HK-2 (cell line): ENCODE measurements at regions not wholly inside any gene's neighbourhood (a gene's known extent, or its start where the extent isn't known, plus 50 kb on each side); places are given as distances from the start of the nearest gene placed in this dataset.
"Not testable (repeated sequence)": the region's sequence is repeated elsewhere in the genome, so short reads cannot be mapped to it uniquely, and the experiment has no call there.

Experiments
- DNase-seq: peaks from one replicate; pipeline ENCODE4 v3.0.0-alpha.2; 2018; ENCODE audit not compliant: unreplicated experiment

DNA sequence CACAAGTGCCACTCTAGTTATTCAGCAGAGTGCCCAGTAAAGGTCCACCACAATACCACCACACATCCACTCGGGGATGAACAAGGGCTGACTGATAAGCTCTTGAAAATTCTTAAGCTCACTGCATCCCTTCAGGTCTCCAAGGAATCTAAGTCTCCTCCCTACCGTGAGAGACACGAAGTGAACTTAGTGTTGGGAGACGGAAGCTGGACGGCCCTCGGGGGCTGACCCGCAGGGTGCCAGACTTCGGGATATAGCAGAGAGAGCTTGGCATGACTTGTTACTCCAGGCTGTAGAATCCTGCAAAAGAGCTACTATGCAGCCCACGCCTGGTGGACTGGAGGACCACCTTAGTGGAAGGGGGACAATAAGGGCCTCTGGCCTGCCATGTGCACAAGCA lies 75.1 kb downstream of the LYZL1 start:
- not testable (repeated sequence) for DNase-seq

DNA sequence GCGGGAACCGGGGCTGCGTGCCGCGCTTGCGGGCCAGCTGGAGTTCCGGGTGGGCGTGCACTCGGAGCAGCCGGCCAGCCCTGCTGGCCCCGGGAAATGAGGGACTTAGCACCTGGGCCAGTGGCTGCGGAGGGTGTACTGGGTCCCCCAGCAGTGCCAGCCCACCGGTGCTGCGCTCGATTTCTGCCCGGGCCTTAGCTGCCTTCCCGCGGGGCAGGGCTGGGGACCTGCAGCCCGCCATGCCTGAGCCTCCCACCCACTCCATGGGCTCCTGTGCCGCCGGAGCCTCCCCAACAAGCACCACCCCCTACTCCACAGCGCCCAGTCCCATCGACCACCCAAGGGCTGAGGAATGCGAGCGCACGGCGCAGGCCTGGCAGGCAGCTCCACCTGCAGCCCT lies 77.3 kb downstream of the LYZL1 start:
- DNase-seq, result not testable (repeated sequence)

DNA sequence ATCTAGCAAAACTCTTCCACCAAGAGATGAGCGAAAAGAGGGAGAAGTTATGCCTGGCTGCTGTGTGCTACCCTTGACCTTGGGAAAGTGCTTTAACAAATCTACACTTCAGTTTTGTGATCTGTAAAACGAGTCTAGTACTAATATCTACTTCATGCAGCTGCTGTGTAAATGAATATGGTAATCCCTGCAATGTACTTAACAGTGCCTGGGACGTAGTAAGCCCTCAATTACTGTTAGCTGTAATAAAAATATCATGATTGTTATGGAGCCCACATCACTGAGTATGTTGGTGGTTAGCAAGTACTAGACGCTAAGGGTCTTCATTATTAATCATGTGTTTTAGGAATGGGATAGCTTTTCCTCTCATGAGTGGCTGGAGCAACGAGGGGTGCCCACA lies 80.5 kb downstream of the LYZL1 start:
- no peak for DNase-seq

DNA sequence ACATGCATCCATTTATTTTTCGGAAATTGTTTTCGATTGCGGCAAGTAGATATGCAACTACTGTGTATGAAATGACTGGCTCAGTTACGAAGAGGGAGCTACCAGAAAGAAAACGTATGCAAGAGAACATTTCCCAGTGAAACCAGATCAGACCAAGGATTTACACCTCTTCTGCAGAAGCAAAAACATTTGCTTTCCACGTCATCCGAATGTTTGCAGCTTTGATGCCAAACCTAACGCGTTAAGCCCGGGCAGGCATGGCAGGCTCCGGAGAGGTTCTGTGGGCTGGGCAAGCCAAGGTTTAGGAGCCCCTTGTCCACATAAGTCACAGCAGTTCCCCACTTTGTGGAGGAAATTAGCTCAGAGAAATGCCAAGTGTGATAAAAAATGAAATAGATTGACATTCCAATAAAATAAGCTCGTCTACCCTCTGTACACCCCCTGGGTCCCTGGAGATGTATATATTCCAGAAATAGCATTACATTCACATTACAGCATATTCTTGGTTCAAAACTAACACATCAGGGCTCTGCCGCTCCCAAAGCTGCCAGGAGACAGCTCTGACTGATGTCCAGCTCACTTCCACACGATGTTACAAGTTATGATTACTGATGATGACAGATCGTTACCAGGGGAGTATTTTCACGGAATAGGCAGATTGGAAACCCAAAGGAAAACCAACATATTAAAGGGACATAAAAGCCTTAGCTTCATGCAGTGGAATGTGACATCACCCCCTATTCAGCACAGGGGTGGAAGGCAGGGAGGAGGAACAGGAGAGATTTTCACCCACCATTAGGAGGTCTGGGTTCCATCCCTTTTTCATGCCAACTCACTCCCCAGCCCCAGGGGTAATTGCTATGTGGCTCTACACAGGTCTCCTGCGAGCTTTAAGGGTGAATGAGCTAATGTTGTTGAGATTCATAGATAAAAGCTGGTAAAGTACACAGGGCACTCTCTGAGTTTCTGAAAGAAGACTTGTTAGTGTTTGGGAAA lies 81.5 kb downstream of the LYZL1 start:
- no peak for DNase-seq

DNA sequence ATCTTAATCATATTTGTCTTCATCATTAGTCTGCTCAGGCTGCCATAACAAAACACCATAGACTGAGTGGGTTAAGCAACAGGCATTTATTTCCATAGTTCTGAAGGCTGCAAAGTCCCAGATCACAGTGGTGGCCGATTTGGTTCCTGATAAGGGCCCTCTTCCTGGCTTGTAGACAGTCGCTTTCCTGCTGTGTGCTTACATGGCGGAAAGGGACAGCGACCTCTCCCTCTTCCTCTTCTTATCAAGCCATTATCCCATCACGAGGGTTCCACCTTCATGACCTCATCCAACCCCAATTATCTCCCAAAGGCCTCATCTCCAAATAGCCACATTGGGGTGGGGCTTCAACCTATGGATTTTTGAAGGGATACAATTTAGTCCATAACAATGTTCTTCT lies 84.0 kb downstream of the LYZL1 start:
- DNase-seq, result no peak

DNA sequence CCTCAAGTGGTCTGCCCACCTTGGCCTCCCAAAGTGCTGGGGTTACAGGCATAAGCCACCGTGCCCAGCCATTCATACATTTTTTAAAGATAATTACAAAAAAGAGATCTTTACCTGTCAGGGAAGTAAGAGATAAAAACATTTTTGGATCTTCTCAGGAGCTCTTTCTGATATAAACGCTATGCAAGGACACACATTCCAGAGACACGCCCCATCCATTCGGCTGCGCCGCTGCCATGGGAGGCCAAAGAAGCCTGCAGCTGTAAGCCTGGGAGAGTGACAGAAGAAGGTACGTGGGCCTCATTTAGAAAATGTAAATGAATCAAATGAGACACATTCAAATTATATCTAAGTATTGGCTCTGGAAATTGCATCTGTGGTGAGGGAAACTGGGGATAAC lies 85.3 kb downstream of the LYZL1 start:
- DNase-seq, result no peak

DNA sequence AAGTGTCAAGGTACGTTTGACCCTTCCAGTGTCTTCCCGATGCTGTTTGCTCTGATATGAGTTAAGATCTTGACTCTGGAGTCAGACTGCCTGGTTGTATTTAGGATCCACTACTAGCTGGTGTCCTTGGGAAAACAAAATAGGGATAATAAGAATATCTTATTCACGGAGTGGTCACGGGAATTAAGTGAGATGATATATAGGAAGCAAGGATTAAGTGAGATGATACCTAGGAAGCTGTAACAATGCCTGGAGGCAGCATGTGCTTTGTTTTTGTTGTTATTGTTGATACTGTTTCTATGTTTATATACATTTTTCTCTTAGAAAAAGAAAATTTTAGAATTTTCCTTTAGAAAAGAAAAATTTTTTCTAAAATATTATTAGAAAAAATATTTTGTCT lies 87.0 kb downstream of the LYZL1 start:
- no peak for DNase-seq

DNA sequence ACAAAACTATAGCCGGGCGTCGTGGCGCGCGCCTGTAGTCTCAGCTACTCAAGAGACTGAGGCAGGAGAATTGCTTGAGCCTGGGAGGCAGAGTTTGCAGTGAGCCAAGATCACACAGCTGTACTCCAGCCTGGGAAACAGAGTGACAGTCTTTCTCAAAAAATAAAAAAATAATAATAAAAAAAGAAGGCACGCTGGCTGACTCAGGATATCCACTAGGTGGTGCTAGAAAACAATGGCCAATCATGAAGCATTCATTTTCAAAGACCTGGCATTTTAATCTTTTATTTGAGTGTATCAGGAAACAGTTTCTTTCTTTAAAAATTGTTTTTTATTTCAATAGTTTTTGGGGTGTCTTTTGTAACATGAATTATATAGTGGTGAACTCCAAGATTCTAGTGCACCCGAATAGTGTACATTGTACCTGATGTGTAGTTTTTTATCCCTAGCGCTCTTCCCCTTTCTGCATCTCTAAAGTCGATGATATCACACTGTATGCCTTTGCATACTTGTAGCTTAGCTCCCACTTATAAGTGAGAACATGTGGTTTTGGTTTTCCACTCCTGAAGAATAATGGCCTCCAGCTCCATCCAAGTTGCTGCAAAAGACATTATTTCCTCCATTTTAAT lies 88.6 kb downstream of the LYZL1 start:
- no peak for DNase-seq

DNA sequence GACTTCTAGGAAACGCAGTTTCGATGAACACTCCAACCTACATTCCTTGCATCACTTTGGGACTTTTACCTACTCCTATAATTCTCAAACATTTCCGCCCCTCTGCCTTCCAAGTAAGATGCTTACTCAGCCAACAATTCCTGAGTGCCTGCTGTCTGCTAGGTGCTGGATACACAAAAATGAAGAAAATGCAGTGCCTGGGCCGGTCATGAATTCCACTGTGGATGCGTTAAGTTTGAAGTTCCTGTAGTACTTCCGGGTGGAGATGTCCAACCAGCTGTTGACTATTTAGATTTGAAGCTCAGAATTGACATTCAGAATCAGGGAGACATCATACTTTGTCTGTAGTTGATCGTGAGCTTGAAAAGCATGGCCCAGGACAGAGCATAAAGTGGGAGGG lies 89.2 kb downstream of the LYZL1 start:
- DNase-seq, result no peak

DNA sequence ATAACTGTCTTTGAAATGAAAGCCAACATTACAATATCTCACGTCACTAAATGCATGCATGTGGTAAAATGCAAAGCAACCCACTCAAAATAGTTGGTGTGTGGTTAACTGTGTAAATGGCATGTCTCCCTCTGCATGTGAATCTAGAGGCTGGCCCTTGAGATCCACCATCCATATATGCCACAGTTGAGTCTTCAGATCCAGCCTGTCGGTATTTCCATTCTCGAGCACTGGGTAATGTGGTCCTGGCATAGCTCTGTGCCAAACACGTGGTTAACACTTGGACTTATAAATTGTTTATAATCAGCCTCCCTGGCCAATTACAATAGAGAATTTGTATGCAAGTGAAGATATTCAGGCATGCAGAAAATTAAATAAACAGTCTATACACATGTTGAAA lies 90.3 kb downstream of the LYZL1 start:
- no peak for DNase-seq

DNA sequence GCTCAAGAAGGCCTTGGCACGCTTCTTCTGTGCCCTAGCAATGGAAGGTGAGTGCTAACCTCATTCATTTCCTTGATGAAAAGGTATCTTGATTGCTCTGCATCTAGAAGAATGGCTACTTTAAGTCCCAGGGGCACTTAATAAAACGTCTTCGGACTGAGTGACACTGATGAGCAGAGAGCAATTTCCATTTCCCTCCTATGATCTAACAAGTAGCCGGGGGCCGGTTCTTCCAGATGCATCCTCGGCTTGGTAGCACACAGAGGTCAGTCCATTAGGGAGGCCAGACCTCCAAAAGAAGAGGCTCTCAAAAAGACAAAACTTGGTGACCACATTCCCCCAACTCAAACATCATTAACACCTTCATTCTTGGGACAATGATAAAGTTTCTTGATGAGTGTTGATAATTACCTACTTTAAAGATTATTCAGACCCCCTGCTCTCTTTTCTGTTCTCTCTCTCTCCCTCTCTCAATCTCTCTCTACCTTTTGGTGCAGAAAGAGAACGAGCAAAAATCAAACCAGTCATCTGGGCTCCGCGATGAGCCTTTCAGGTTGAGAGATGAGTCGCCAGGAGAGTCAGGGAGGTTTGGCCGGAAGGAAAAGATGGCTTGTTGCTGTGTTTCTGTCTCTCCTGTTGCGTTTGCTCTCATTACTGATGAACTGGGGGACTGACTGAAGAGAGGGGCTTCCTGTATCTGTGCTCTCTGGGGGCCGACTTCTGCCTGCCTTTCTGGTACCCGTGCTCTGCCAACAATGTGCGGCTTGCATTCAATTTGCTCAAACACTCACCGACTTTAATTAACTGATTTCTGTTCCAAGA lies 91.1 kb downstream of the LYZL1 start:
- not testable (repeated sequence) for DNase-seq

DNA sequence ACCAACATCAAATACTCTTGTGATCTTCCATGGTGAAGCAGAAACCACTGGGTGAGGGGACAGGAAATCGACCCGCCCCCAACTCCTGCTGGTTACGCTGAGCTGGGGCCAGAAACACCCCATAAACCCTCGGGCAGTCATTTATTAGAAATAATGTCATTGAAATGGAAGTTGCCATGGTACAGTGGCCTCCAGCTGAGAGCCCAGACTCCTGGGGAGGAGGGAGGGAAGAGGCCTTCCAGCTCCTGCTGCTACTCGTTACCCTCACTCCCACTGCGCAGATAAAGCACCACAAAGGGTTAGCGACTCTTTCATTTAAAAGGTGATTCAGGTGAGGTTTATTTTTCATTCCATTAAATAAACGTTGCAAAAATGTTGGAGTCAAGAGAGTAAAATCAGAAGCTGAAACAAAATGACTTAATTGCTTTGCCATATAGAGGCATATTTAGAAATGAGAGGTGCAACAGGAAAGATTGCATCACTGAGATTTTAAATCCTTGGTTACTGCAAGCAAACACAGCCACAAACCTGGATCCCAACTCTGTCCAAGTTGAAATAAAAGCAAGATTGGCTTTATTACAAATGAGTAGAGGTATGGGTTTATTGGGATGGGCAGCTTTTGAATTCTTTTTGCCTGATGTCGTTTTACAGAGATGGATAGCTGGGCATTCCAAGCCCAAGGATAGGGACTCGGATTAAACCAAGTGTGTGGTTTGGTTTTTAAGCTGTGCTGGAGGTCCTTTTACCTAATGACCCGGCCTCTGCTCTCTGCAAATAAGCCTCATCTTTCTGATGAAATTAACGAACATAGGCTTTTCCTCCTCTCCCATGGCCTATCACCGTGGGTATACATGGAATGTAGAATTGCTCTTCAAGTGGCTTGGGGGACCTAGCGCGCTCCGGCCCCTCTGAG lies 92.0 kb downstream of the LYZL1 start:
- not testable (repeated sequence) for DNase-seq

DNA sequence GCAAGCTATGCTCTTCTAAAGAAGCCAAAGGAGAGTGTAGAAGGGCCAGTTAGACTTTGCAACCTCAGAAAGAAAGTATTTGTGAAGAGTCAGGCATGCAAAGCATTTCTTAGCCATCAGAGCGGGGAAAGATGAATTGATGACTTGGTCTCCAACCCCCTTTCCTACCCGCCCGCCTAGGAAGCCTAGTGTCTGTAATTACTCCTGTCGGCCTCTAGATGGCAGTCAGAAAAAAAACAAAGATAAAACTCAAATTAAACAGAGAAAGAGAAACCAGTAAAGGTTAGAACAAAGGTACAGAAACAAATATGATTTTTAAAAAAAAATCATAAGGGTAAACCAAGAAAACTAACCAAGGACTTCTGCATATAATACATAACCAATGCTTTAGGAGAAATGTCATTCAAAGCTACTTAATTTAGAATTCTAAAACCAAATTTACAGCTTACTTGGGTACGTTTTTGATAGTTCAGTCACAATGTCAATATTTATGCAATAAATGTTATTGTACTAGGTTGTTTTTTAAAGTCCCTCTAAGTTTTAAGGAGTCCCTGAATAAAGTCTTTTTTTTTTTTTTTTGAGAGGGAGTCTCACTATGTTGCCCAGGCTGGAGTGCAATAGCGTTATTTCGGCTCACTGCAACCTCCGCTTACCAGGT lies 97.6 kb downstream of the LYZL1 start:
- peak; percentile 7 for DNase-seq

DNA sequence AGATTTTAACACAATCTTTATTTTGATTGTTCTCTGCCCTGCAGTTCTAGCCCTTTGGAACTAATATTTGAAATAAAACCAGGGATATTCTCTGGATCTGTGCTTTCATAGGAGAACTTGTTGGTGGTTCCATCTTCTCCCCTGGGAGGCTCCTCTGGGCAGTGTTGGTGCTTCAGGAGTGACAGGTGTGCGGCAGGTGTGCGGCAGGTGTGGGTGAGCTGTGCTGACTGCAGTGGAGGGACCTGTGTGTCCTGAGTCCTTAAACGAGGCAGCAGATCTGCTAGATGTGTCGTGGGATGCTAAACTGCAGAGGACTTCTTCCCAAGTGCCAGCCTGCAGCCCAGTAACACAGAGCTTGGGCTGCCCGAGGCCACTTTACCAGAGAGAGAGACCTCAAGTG lies 98.4 kb downstream of the LYZL1 start:
- DNase-seq, result no peak

DNA sequence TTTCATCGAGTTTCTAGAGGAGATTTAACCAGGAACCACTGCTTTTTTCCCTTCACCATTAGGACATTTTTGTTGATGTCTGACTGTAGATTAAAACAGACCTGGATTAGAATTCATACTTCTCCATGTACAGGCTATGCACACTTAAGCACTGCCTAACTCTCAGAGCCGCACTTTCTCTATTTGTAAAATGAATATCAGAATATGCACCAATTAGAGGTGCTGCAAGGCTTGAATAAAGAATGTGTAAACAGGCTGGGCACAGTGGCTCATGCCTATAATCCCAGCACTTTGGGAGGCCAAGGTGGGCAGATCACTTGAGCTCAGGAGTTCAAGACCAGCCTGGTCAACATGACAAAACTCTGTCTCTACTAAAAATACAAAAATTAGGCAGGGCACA lies 99.2 kb downstream of the LYZL1 start:
- not testable (repeated sequence) for DNase-seq

DNA sequence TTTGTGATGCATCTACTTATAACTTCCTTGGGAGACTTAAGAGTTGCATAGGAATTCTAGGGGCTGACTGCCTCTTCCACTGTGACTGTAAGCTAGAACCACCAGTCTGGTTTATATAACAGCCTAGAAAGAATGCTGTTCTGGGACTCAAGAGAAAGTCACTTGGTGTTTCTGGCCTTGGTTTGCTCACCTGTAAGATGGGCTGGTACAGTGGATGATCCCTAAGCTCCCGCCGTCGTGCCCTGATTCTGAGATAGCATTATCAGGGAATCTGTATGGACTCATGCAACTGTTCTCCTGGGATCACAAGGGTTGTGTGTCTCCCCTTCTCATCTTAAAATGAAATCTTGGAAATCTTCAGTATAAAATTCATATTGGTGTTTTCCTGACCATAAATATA lies 100.6 kb downstream of the LYZL1 start:
- DNase-seq, result no peak

DNA sequence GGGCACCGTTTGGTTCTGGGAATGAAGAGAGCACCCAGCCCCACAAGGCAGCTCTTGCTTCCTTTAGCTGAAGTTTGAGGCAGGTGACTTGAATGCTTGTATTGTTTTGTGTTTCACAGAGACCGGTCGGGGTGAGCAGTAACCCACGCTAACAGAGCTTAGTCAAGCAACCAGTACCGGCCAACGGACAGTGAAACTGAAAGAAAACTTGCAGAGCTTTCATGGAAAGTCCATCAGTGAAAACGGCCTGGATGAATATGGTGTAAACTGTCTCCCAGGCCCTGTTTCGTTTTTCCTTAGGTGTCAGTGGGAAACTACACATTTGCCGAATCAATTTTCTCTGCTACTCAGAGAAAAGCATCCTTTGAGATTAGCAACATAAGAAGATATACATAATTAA lies 101.1 kb downstream of the LYZL1 start:
- DNase-seq, result no peak

DNA sequence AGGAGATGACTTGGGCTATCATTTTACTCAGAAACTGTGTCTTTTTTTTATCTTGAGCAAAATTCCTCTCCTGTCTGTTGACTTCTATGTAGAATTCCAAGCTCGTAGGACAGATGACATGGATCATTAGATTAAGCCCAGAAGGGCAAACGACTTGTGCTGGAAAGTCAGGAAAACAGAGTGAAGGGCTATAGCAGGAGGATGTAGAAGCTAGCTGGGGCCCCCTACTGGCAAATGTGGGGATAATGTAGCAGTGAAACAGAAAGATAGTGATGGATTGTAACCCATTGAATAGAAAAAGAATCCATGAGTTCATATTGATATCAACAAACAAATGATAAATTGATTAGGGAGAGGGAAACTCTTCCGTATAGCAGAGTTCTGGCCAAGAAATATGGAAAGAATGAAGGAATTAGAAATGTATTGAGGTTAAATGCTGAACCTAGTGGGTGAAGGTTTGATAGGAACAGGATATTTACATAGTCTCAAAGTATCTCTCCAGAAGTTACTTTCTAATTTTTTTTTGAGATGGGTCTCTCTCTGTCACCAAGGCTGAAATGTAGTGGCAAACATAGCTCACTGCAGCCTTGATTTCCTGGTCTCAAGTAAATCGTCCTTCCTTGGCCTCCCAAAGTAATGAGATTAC lies 103.6 kb downstream of the LYZL1 start:
- peak; percentile 11 for DNase-seq

DNA sequence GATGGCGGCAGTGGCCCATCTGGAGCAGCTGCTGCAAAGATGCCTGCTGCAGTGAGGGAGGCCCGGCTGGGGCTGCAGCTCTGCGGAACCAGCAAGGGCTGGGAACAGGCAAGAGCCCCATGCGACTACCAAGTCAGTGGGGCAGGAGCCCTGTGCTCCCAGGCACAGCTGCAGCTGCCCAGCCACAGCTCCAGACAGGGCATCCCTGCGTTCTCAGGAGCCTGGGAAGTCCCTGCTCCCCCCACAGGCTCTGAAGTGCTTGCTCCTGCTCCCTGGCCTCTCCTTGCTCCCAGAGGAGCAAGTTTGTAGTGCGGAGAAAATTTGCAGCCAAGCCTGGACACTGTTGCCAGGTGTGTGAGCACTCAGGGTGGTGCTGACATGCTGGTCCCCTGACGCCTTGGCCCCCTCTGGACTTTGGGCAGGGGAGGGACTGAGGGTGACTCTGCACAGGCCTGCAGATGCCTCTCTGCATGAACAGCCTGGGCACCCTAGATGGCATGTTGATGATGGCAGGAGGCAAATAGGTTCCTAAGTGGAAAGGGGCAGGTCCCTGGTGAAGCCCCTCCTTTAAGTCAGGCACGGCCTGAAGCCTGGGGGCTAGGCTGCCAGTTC lies 105.6 kb downstream of the LYZL1 start:
- no peak for DNase-seq

DNA sequence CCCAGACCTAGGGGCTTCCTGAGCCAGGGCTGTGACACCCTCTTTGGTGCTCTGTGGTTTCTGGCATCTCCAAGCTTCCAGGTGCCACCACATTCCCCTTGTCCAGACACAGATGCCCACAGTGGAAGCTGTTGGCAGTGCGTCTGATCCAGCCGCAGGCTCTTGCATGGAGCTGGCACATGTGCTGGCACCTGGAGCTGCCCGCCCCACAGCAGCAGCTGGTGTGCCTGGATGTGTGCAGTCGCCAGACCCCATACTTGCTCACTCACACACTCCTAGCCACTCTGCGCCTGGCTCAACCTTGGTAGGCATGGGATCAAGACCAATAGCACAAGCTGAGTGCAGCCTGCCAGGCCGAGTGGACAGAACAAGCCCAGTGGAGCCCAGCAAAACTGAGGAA lies 106.5 kb downstream of the LYZL1 start:
- DNase-seq, result no peak
